Liver (tissue), 8 donors: ENCODE measurements at regions not wholly inside any gene's neighbourhood (a gene's known extent, or its start where the extent isn't known, plus 50 kb on each side); places are given as distances from the start of the nearest gene placed in this dataset.

Experiments used
- DNase-seq: peaks from one replicate; pipeline ENCODE4 v3.0.0-alpha.2; 2017; ENCODE audit warnings: low spot score
- H3K27ac ChIP-seq, 2 donors: one replicate each; pipeline ENCODE4 v1.7.0; 2013; ENCODE audit warnings: inconsistent platforms in 2 of 2, low read length in 2 of 2, control low read depth in 1 of 2, low read depth in 1 of 2, mild to moderate bottlenecking in 1 of 2
- H3K27me3 ChIP-seq, 4 donors: one replicate each; pipeline versions ENCODE4 v1.6.1 to v1.7.0; 2013; ENCODE audit warnings: low read length in 3 of 4, inconsistent platforms in 1 of 4, mild to moderate bottlenecking in 1 of 4, moderate library complexity in 1 of 4; ENCODE audit not compliant: control insufficient read depth in 4 of 4, insufficient read depth in 4 of 4
- H3K36me3 ChIP-seq, 4 donors: one replicate each; pipeline versions ENCODE4 v1.6.1 to v1.7.0; 2013; ENCODE audit warnings: low read length in 3 of 4, mild to moderate bottlenecking in 3 of 4, low read depth in 1 of 4, moderate library complexity in 1 of 4; ENCODE audit not compliant: control insufficient read depth in 4 of 4, insufficient read depth in 3 of 4
- H3K4me1 ChIP-seq, 4 donors: one replicate each; pipeline versions ENCODE4 v1.6.1 to v1.7.0; 2013; ENCODE audit warnings: low read length in 3 of 4, mild to moderate bottlenecking in 3 of 4, moderate library complexity in 1 of 4; ENCODE audit not compliant: control insufficient read depth in 4 of 4, insufficient read depth in 4 of 4
- H3K4me3 ChIP-seq, 3 donors: one replicate each; pipeline versions ENCODE4 v1.6.1 to v1.7.0; 2013; ENCODE audit warnings: low read length in 3 of 3, control low read depth in 1 of 3, low read depth in 1 of 3, mild to moderate bottlenecking in 1 of 3
- H3K9ac ChIP-seq, 2 donors: one replicate each; pipeline ENCODE4 v1.7.0; 2013; ENCODE audit warnings: low read length in 2 of 2, mild to moderate bottlenecking in 2 of 2, moderate library complexity in 2 of 2, control low read depth in 1 of 2, low read depth in 1 of 2
- H3K9me3 ChIP-seq, 4 donors: one replicate each; pipeline versions ENCODE4 v1.6.1 to v1.7.0; 2013; ENCODE audit warnings: low read length in 3 of 4; ENCODE audit not compliant: control insufficient read depth in 4 of 4
- ATF3 ChIP-seq: IDR thresholded peaks from 2 replicates; pipeline ENCODE4 v1.6.1; 2016; ENCODE audit warnings: antibody characterized with exemption
- EGR1 ChIP-seq, 2 donors: IDR thresholded peaks; 2 replicates each; pipeline ENCODE4 v1.6.1; 2016 to 2018; ENCODE audit warnings: antibody characterized with exemption in 2 of 2, low read depth in 2 of 2
- FOXA1 ChIP-seq: IDR thresholded peaks from 2 replicates; pipeline ENCODE4 v1.6.1; 2016; ENCODE audit warnings: antibody characterized with exemption
- FOXA2 ChIP-seq: IDR thresholded peaks from 2 replicates; pipeline ENCODE4 v1.6.1; 2016; ENCODE audit warnings: antibody characterized with exemption
- GABPA ChIP-seq, 2 donors: IDR thresholded peaks in 1 of 2; conservative IDR thresholded peaks in 1 of 2; 2 replicates each; pipeline ENCODE4 v1.6.1; 2016; ENCODE audit warnings: antibody characterized with exemption in 2 of 2, mild to moderate bottlenecking in 1 of 2, moderate library complexity in 1 of 2
- HNF4A ChIP-seq, 2 donors: conservative IDR thresholded peaks; 2 replicates each; pipeline ENCODE4 v1.6.1; 2016; ENCODE audit warnings: antibody characterized with exemption in 2 of 2, mild to moderate bottlenecking in 2 of 2
- RXRA ChIP-seq, 2 donors: IDR thresholded peaks; 2 replicates each; pipeline ENCODE4 v1.6.1; 2017 to 2018; ENCODE audit warnings: antibody characterized with exemption in 2 of 2, mild to moderate bottlenecking in 1 of 2
- SP1 ChIP-seq: IDR thresholded peaks from 2 replicates; pipeline ENCODE4 v1.6.1; 2018; ENCODE audit warnings: antibody characterized with exemption, mild to moderate bottlenecking
- YY1 ChIP-seq: IDR thresholded peaks from 2 replicates; pipeline ENCODE4 v1.6.1; 2016; ENCODE audit warnings: antibody characterized with exemption, mild to moderate bottlenecking
- WGBS: extraction: QIAGEN DNeasy Blood & Tissue Kit; methylation state at CpG from one replicate; pipeline ENCODE4 v1.1.7; 2013; 5-methylcytosine and 5-hydroxymethylcytosine counted together
- TF ChIP-seq, protein P1 (sequence below): IDR thresholded peaks from 2 replicates; pipeline ENCODE4 v1.6.1; 2016; ENCODE audit warnings: antibody characterized with exemption
- TF ChIP-seq, protein P2 (sequence below): fragments of 150-350 bp; IDR thresholded peaks from 2 replicates; pipeline ENCODE4 v1.5.1; 2017; ENCODE audit warnings: improper control_type of control experiment, low read depth, low read length; ENCODE audit not compliant: missing input control
- donor health status: healthy.
- donor health status: healthy.
- donor health status: healthy.
- donor health status: healthy.
- donor health status: healthy.

GRCh38 chr1:63718541-63718970 is 55.3 kb upstream of the ROR1 start:
- no peaks in the 10 kb centered on the region for H3K9me3 ChIP-seq
- no peak for DNase-seq

GRCh38 chr1:63721531-63722189 is 52.2 kb upstream of the ROR1 start:
- no peaks in the 10 kb centered on the region for H3K9me3 ChIP-seq
- no peaks in the 10 kb centered on the region for H3K36me3 ChIP-seq
- no peak for TF ChIP-seq ATF3
- TF ChIP-seq, protein P1, sequence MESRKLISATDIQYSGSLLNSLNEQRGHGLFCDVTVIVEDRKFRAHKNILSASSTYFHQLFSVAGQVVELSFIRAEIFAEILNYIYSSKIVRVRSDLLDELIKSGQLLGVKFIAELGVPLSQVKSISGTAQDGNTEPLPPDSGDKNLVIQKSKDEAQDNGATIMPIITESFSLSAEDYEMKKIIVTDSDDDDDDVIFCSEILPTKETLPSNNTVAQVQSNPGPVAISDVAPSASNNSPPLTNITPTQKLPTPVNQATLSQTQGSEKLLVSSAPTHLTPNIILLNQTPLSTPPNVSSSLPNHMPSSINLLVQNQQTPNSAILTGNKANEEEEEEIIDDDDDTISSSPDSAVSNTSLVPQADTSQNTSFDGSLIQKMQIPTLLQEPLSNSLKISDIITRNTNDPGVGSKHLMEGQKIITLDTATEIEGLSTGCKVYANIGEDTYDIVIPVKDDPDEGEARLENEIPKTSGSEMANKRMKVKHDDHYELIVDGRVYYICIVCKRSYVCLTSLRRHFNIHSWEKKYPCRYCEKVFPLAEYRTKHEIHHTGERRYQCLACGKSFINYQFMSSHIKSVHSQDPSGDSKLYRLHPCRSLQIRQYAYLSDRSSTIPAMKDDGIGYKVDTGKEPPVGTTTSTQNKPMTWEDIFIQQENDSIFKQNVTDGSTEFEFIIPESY, result no peak
- H3K9ac ChIP-seq, result no peak overlapping the region
- no peak for DNase-seq
- WGBS, result 79% methylated on average over 3 of the region's 3 CpGs
- peaks cover 0 to 9% (median 2%) of the 10 kb centered on the region in 4 donors for H3K4me1 ChIP-seq
- H3K27ac ChIP-seq, result no peak overlapping the region
- no peaks in the 10 kb centered on the region for H3K27me3 ChIP-seq
- H3K4me3 ChIP-seq, result no peak overlapping the region

More at GRCh38 chr1:63718541-63718970, 55.3 kb upstream of the ROR1 start:
- Histone ChIP-seq H3K9ac (no peak overlapping the region), H3K4me3 (no peak overlapping the region), H3K4me1 (peaks cover 0 to 9% (median 2%) of the 10 kb centered on the region in 4 donors), H3K27me3 (no peaks in the 10 kb centered on the region), H3K27ac (no peak overlapping the region), H3K36me3 (peaks cover 0 to 1% (median 0%) of the 10 kb centered on the region in 4 donors)
- no peak for TF ChIP-seq FOXA1
- no peak for TF ChIP-seq YY1
- TF ChIP-seq GABPA (IDR thresholded peaks at IDR 0.05 in 1 of 2, conservative IDR thresholded peaks at IDR 0.05 in 1 of 2), result no peak
- peak in 1 of 2 donors; percentile 10 for TF ChIP-seq EGR1 (IDR thresholded peaks at IDR 0.05; ENCODE audit: low read depth in 2 of 2)
- TF ChIP-seq HNF4A (conservative IDR thresholded peaks at IDR 0.05), result peak; percentile 64 to 72
- no peak for TF ChIP-seq SP1
- TF ChIP-seq, protein P2, sequence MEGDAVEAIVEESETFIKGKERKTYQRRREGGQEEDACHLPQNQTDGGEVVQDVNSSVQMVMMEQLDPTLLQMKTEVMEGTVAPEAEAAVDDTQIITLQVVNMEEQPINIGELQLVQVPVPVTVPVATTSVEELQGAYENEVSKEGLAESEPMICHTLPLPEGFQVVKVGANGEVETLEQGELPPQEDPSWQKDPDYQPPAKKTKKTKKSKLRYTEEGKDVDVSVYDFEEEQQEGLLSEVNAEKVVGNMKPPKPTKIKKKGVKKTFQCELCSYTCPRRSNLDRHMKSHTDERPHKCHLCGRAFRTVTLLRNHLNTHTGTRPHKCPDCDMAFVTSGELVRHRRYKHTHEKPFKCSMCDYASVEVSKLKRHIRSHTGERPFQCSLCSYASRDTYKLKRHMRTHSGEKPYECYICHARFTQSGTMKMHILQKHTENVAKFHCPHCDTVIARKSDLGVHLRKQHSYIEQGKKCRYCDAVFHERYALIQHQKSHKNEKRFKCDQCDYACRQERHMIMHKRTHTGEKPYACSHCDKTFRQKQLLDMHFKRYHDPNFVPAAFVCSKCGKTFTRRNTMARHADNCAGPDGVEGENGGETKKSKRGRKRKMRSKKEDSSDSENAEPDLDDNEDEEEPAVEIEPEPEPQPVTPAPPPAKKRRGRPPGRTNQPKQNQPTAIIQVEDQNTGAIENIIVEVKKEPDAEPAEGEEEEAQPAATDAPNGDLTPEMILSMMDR, result no peak
- TF ChIP-seq FOXA2, result no peak
- peak in 1 of 2 donors; percentile 45 for TF ChIP-seq RXRA (IDR thresholded peaks at IDR 0.05)
- TF ChIP-seq, protein P1, result no peak
- WGBS, result 76% methylated on average over 4 of the region's 4 CpGs
